Hepatic stellate cell (primary cell): ENCODE measurements at regions not wholly inside any gene's neighbourhood (a gene's known extent, or its start where the extent isn't known, plus 50 kb on each side); places are given as distances from the start of the nearest gene placed in this dataset.
"Not testable (repeated sequence)": the region's sequence is repeated elsewhere in the genome, so short reads cannot be mapped to it uniquely, and the experiment has no call there.

Experiments
- DNase-seq: peaks from one replicate; pipeline ENCODE4 v3.0.0; 2011; ENCODE audit warnings: low spot score

- DNase-seq, result no peak
Observed at GRCh38 chr11:38582151-38582550, 1984.1 kb upstream of the RAG2 start.

DNA sequence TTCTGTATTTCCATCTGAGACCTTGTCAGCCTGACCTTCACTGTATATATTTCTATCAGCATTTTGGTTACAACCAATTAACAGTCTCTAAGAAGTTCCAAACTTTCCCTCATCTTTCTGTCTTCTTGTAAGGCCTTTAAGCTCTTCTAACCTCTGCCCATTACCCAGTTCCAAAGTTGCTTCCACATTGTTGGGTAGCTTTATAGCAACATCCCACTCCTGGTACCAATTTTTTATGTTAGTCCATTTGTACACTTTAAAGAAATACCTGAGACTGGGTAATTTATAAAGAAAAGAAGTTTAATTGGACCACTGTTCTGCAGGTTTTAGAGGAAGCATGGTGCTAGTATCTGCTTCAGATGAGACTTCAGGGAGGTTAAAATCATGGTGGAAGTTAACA lies 1979.7 kb upstream of the RAG2 start:
- no peak for DNase-seq

DNA sequence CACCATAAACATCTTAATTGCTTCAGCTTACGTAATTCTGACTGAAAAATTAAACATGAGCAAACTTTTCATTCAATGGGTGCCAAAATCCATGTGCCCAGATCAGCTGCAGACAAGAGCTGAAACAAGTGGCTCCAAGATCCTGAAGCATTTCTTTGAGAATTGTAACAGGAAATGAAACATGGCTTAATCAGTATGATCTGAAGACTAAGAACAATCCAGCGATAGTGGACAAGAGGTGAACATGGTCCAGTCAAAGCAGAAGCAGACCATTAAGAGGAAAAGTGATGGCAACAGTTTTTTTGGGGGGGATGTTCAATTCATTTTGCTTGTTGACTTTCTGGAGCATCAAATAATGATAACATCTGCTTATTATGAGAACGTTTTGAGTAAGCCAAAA lies 1964.5 kb upstream of the RAG2 start:
- DNase-seq, result no peak

GRCh38 chr11:38553148-38553547 lies 1955.1 kb upstream of the RAG2 start:
- DNase-seq, result no peak

DNA sequence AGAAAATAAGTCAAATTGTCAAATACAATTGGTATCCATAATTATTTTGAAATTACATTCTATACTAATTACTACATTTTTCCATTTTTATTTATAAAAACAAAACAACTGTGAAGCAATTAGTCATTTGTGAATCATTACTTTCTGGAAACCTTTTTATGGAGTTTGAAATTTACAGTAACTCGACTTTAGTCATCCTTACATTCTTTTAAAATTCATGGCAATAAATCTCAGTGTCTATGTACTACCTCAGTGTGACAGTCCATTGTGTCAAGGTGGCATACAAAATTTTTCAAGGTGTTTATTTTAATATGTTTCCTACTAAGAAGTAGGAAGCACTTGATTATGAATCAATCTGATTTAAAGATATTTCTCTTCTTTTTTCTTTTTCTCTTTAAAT lies 1949.4 kb upstream of the RAG2 start:
- no peak for DNase-seq

- DNase-seq, result peak; percentile 5
Observed at GRCh38 chr11:38543986-38544385, 1946.0 kb upstream of the RAG2 start.

GRCh38 chr11:38543311-38543710 lies 1945.3 kb upstream of the RAG2 start:
- DNase-seq, result peak; percentile 12

DNA sequence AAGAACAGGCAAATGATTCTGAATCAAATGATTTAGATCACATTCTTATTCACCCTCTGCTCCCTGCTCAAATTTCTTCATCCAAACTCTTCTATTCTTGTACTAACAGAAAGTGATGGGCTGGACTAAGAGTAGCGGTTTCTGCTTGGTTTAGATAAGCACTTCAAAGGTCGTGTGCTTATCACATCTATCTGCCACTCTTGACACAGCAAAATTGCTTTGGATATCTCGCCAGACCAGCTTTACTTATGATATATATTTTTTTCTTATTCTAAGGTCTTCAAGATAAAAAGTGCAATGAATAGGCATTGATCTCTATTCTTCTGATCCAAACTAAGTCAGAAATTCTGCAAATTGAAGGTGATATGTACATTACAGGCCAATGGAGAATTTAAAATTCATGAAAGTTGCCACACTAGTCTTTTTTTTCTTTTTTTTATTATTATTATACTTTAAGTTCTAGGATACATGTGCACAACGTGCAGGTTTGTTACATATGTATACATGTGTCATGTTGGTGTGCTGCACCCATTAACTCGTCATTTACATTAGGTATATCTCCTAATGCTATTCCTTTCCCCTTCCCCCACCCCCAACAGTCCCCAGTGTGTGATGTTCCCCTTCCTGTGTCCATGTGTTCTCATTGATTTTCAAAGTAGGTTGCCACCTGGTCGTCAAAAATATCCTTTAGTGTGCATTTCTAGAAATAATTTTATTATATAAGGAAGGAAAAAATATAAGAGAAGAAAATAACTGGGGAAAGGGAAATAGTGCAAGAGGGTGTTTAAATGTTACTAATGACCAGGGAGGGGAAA lies 1941.0 kb upstream of the RAG2 start:
- no peak for DNase-seq

GRCh38 chr11:38530226-38530625 lies 1932.2 kb upstream of the RAG2 start:
- DNase-seq, result no peak

GRCh38 chr11:38524945-38525344 lies 1926.9 kb upstream of the RAG2 start:
- no peak for DNase-seq

DNA sequence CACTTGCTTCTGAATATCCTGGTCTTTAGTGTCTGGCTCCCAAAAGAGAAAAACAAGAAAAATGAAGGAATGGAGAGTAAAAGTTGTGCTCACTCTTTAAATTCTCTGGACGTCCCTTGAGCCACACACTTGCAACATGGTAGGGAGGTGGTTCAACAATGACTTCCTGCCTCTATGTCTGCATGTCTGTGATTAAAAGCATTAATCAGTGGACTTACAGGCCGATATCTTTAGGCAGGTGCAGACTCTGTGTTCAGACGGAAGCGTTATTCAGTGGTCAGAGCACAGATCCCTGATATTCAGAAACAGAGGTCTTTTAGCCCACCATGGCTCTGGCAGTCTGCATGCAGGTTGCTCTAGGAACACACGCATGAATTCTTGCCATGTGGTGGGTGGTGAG lies 1920.0 kb upstream of the RAG2 start:
- DNase-seq, result no peak

GRCh38 chr11:38512830-38513229 lies 1914.8 kb upstream of the RAG2 start:
- DNase-seq, result not testable (repeated sequence)

- DNase-seq, result no peak
Observed at GRCh38 chr11:38510041-38510440, 1912.0 kb upstream of the RAG2 start.

- DNase-seq, result no peak
Observed at GRCh38 chr11:38503876-38504275, 1905.8 kb upstream of the RAG2 start.

GRCh38 chr11:38498721-38499120 lies 1900.7 kb upstream of the RAG2 start:
- DNase-seq, result no peak

- no peak for DNase-seq
Observed at GRCh38 chr11:38491986-38492385, 1894.0 kb upstream of the RAG2 start.

GRCh38 chr11:38481391-38481790 lies 1883.4 kb upstream of the RAG2 start:
- DNase-seq, result no peak

DNA sequence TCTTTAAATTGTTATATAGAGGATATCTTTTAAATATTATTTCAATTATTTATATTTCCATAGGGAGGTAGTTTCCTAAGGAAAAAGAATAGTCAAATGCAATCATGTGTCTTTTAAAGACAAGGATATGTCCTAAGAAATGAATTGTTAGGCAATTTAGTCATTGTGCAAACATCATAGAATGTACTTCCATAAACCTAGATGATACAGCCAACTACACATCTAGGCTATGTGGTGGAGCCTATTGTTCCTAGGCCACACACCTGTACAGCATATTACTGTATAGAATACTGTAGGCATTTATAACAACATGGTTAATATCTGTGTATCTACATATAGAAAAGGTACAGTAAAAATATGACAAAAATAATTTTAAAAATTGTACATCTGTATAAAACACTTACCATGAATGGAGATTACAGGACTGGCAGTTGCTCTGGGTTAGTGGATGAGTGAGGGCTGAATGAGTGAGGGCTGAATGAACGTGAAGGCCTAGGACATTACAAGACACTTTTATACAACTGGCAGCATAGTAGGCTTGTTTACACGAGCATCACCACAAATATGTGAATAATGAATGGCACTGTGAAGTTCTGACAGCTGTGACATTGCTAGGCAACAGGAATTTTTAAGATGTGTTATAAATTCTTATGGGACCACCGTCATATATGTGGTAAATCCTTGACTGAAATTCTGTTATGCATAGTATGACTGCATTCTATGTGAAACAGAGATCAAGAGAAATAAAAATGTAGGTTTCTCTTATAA lies 1879.0 kb upstream of the RAG2 start:
- DNase-seq, result no peak

- no peak for DNase-seq
Observed at GRCh38 chr11:38461751-38462150, 1863.7 kb upstream of the RAG2 start.

- peak; percentile 20 for DNase-seq
Observed at GRCh38 chr11:38460896-38461295, 1862.9 kb upstream of the RAG2 start.

GRCh38 chr11:38460429-38460828 lies 1862.4 kb upstream of the RAG2 start:
- DNase-seq, result peak; percentile 3

DNA sequence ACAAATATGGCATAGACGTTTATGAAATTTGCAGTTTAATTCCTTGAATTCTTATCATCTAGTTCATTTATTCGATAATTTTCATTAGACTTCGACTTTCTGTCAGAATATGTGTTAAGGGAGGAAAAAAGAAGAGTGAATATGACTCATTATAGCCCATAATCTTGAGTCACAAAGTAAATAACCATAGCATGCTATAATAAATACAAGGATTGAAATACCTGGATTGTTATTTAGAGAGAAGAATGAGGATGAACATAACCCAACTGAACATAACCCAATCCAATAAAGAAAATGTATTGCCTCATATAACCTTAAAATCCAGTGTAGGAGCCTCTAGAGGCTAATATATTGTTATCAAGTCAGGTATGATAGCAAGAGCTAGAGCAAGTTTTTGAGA lies 1858.3 kb upstream of the RAG2 start:
- no peak for DNase-seq

DNA sequence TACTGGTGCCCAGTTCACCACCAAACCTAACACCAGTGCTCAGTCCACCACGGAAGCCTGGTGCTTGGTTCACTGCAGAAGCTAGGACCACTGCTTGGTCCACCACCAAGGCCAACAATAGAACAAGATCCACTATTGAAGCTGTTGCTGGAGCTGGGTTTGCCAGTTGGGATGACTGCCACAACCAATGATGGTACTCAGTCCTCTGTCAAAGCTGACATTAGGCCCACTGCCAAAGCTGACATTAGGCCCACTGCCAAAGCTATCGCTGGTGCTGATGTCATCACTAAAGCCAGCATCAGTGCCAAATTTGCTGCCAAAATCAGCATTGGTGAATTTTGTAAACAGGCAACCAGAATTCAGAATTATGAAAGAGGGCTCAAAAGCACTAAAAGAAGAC lies 1850.2 kb upstream of the RAG2 start:
- no peak for DNase-seq

GRCh38 chr11:38446336-38446735 lies 1848.3 kb upstream of the RAG2 start:
- DNase-seq, result no peak
